AG04450 (cell line): ENCODE measurements at regions not wholly inside any gene's neighbourhood (a gene's known extent, or its start where the extent isn't known, plus 50 kb on each side); places are given as distances from the start of the nearest gene placed in this dataset.

Experiments used
- CTCF ChIA-PET: fragments of 300-600, 350-600 bp; formaldehyde crosslinking; extraction: SDS; loops from one replicate; lab custom pipeline; 2022; ENCODE audit warnings: antibody characterized with exemption, inconsistent platforms; lab: Charles Lee
- POLR2A ChIA-PET: fragments of 350-600 bp; formaldehyde crosslinking; extraction: SDS; loops from one replicate; lab custom pipeline; 2021; ENCODE audit warnings: antibody characterized with exemption, inconsistent platforms; lab: Yijun Ruan, JAX
- DNase-seq: peaks from one replicate; pipeline ENCODE4 v3.0.0-alpha.2; 2011; ENCODE audit warnings: low read depth, low spot score
- H3K27ac ChIP-seq: one replicate; pipeline ENCODE4 v1.5.1; 2012; ENCODE audit warnings: low read depth, low read length, control low read depth
- H3K27me3 ChIP-seq: one replicate; pipeline ENCODE4 v1.6.0; 2012; ENCODE audit warnings: low read length; ENCODE audit not compliant: control insufficient read depth, insufficient read depth
- H3K4me3 ChIP-seq: 2 replicates; pipeline ENCODE4 v1.5.1; 2011; ENCODE audit warnings: mild to moderate bottlenecking, low read depth, low read length, control low read depth
- H3K9me3 ChIP-seq: 2 replicates; pipeline ENCODE4 v1.5.1; 2012; ENCODE audit warnings: low read length; ENCODE audit not compliant: control insufficient read depth, insufficient read depth
- CTCF ChIP-seq: IDR thresholded peaks from 2 replicates; pipeline ENCODE4 v1.5.1; 2011; ENCODE audit warnings: low read depth, low read length, control low read depth, inconsistent platforms

DNA sequence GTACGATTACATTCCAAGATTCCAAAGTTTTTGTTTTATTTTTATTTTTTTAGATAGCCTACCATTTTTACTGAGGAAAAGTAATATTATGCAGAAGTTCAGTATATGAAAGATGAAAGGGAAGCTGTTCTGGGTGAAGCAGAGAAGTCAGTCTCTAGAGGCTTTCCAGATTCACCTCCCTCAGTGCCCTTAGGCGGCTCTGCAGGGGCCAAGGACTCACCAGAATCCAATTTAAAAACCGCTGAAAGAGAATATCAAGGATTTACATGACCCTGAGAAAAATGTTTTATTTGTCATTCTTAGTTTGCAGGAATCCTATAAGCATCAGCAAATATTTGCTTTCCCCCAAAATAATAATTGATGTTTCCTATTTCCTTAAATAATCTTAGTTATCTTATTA, 1084.6 kb upstream of the ARRDC3 start:
- H3K4me3 ChIP-seq: no peak overlapping the region
- no peaks in the 10 kb centered on the region for H3K9me3 ChIP-seq
- DNase-seq: no peak
- no peak for TF ChIP-seq CTCF
- ChIA-PET CTCF (no interaction called here), POLR2A (interaction anchor here (0.7 kb wide), 1 partner anchor 961 kb away, joined by 3 read pairs; no protein-coding TSS in a partner anchor)
- no peaks in the 10 kb centered on the region for H3K27me3 ChIP-seq
- H3K27ac ChIP-seq: no peak overlapping the region

GRCh38 chr5:92460505-92460904, 1077.4 kb upstream of the ARRDC3 start:
- Histone ChIP-seq H3K4me3 (no peak overlapping the region), H3K27me3 (no peaks in the 10 kb centered on the region), H3K9me3 (no peaks in the 10 kb centered on the region), H3K27ac (no peak overlapping the region)
- TF ChIP-seq CTCF: no peak
- ChIA-PET CTCF (no interaction called here), POLR2A (no interaction called here)
- no peak for DNase-seq

DNA sequence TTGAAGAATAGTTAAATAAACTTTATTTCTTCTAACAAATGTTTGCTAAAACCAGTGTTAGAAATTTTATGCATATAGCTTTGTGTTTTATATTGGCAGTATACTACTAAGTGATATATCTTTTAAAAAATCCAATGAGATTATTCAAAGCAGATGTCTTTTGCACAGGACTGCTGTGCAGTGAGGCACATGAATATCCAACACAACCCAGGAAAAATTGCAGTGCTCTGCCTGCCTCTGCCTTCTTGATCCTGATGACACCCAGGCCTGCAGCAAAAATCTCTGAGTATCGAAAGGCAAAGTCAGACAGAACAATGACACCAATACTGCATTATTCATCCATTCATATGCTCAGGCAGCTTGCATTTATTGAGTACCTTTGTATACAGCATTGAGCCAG, 1076.5 kb upstream of the ARRDC3 start:
- DNase-seq: no peak
- no peaks in the 10 kb centered on the region for H3K27me3 ChIP-seq
- CTCF ChIA-PET: no interaction called here
- no peaks in the 10 kb centered on the region for H3K9me3 ChIP-seq
- TF ChIP-seq CTCF: no peak
- H3K4me3 ChIP-seq: no peak overlapping the region
- no peak overlapping the region for H3K27ac ChIP-seq
- POLR2A ChIA-PET: no interaction called here

DNA sequence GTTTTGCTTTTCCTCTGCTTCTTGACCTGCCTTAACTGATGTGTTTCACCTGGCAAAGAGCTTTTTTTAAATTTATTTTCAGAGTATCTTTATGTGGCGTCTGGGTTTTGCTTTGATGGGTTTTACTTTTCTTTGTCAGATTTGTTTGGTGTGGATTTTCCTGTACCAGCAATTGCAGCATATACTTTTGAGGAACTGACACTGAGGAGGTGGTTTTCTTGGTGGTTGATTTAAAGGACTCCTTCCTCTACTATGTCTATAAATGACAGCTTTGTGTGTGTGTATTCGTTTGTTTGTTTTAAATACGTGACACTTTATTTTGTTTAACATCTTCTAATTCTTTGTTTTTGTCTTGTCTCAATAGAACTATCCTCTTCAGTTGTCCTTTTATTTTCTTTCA, 1071.9 kb upstream of the ARRDC3 start:
- POLR2A ChIA-PET: no interaction called here
- no peak overlapping the region for H3K4me3 ChIP-seq
- H3K9me3 ChIP-seq: no peaks in the 10 kb centered on the region
- no peaks in the 10 kb centered on the region for H3K27me3 ChIP-seq
- no peak for TF ChIP-seq CTCF
- no peak for DNase-seq
- H3K27ac ChIP-seq: no peak overlapping the region
- CTCF ChIA-PET: no interaction called here

DNA sequence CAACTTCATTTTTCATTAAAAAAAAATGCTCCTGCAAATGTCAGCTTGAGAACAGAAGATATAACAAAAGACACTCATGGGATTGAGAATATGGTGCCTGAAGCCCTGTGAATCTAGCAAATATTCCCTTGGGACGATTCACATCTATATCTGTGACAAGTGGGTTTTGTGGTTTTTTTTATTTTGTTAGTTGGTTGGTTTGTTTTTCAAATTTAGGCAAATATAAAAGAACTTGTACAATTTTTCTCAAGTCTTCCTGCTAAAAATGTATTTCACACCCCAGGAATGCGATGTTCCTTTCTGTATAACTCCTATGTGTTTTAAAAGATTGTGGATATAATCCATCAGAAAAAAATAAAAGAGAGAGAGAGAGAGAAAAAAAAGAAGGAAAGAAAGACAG, 1061.8 kb upstream of the ARRDC3 start:
- DNase-seq: no peak
- ChIA-PET CTCF (no interaction called here), POLR2A (no interaction called here)
- no peaks in the 10 kb centered on the region for H3K9me3 ChIP-seq
- H3K4me3 ChIP-seq: no peak overlapping the region
- no peak for TF ChIP-seq CTCF
- no peaks in the 10 kb centered on the region for H3K27me3 ChIP-seq
- H3K27ac ChIP-seq: no peak overlapping the region
